HepG2 (cell line): ENCODE measurements at regions not wholly inside any gene's neighbourhood (a gene's known extent, or its start where the extent isn't known, plus 50 kb on each side); places are given as distances from the start of the nearest gene placed in this dataset.

Experiments
- ATAC-seq: fragments of 200-7000 bp; cut with Tn5 transposase; 3 replicates; pipeline ENCODE4 v1.9.1; 2020; ENCODE audit warnings: mild to moderate bottlenecking, moderate library complexity
- BruUV-seq: library from RNA; stranded (reverse); fragments of 400-500 nt; replicated peaks from 2 replicates; lab custom pipeline; 2021; lab: Mats Ljungman, UMichigan
- CTCF ChIA-PET: fragments of 300-600 bp; formaldehyde crosslinking; extraction: SDS; loops from one replicate; lab custom pipeline; 2021; ENCODE audit warnings: low total read pairs, inconsistent platforms, low intra/inter-chr PET ratio; lab: Yijun Ruan, JAX
- POLR2A ChIA-PET: fragments of 350-600 bp; sonication (Branson Sonifier 250); formaldehyde crosslinking; loops from one replicate; lab custom pipeline; 2020; ENCODE audit warnings: antibody characterized with exemption, inconsistent platforms; lab: Yijun Ruan, JAX
- DNase-seq: peaks from one replicate; pipeline ENCODE4 v3.0.0-alpha.2; 2015; ENCODE audit warnings: low spot score
- FAIRE-seq: peaks from 3 replicates; lab custom pipeline; 2011; peaks lifted over from hg19 to GRCh38; lab: Jason Lieb, UNC
- H2AFZ ChIP-seq: one replicate; pipeline ENCODE4 v1.6.1; 2011; ENCODE audit warnings: low read length, inconsistent platforms
- H3K27ac ChIP-seq: fragments of 300-600 bp; 3 replicates; pipeline ENCODE4 v1.8.0; 2011; ENCODE audit warnings: mixed run types, mild to moderate bottlenecking, mixed read lengths, low read length, inconsistent platforms; ENCODE audit not compliant: insufficient read depth; ENCODE audit errors: extremely low read length
- H3K27me3 ChIP-seq, 2 experiments: fragments of 200-600 bp in 1 of 2; 2 replicates in 1 of 2; 3 replicates in 1 of 2; pipeline versions ENCODE4 v1.6.0 to v1.8.0; 2011; ENCODE audit warnings: low read length in 2 of 2, mild to moderate bottlenecking in 2 of 2, moderate library complexity in 2 of 2, inconsistent platforms in 1 of 2; ENCODE audit not compliant: insufficient read depth in 2 of 2, control insufficient read depth in 1 of 2
- H3K36me3 ChIP-seq, 2 experiments: fragments of 200-600 bp in 1 of 2; replicated peaks in 1 of 2; 2 replicates in 1 of 2; 3 replicates in 1 of 2; pipeline versions ENCODE4 v1.5.1 to v1.8.0; 2011; ENCODE audit warnings: low read length in 2 of 2, inconsistent platforms in 1 of 2; ENCODE audit not compliant: insufficient read depth in 2 of 2, control insufficient read depth in 1 of 2
- H3K4me1 ChIP-seq: 2 replicates; pipeline ENCODE4 v1.5.1; 2012; ENCODE audit warnings: low read length, inconsistent platforms; ENCODE audit not compliant: insufficient read depth
- H3K4me2 ChIP-seq: 2 replicates; pipeline ENCODE4 v1.6.0; 2011; ENCODE audit warnings: low read depth, low read length, inconsistent platforms
- H3K4me3 ChIP-seq, 3 experiments: fragments of 200-600 bp in 1 of 3; sonication (generic), shearing (Covaris generic) in 1 of 3; replicated peaks in 1 of 3; 2 replicates each; pipeline ENCODE4 v1.5.1; 2011 to 2016; ENCODE audit warnings: low read length in 3 of 3, inconsistent platforms in 2 of 3, low read depth in 2 of 3, mild to moderate bottlenecking in 2 of 3, control low read depth in 1 of 3, mixed read lengths in 1 of 3; ENCODE audit not compliant: insufficient read depth in 1 of 3
- H3K79me2 ChIP-seq: one replicate; pipeline ENCODE4 v1.6.1; 2011; ENCODE audit warnings: low read length, inconsistent platforms; ENCODE audit not compliant: insufficient read depth
- H3K9ac ChIP-seq: 2 replicates; pipeline ENCODE4 v1.6.0; 2011; ENCODE audit warnings: mild to moderate bottlenecking, low read depth, low read length, inconsistent platforms; ENCODE audit not compliant: insufficient read depth
- H3K9me3 ChIP-seq: 2 replicates; pipeline ENCODE4 v1.5.1; 2012; ENCODE audit warnings: mild to moderate bottlenecking, low read length
- H4K20me1 ChIP-seq: 2 replicates; pipeline ENCODE4 v1.6.0; 2011; ENCODE audit warnings: inconsistent platforms, mild to moderate bottlenecking, low read length, moderate library complexity; ENCODE audit not compliant: insufficient read depth
- ATF6 ChIP-seq: sonication (generic); formaldehyde crosslinking; conservative IDR thresholded peaks from 2 replicates; pipeline ENCODE4 v1.4.0; 2020; ENCODE audit warnings: missing genetic modification reagents
- BCL6 ChIP-seq: IDR thresholded peaks from 2 replicates; pipeline ENCODE4 v1.6.1; 2016; ENCODE audit warnings: missing genetic modification reagents, missing compliant biosample characterization
- ELF3 ChIP-seq: IDR thresholded peaks from 2 replicates; pipeline ENCODE4 v1.6.1; 2016; ENCODE audit warnings: missing genetic modification reagents, missing compliant biosample characterization
- KDM2A ChIP-seq: sonication (generic); formaldehyde crosslinking; IDR thresholded peaks from 2 replicates; pipeline ENCODE4 v1.4.0; 2020; ENCODE audit warnings: low read depth, missing genetic modification reagents, borderline replicate concordance
- KLF11 ChIP-seq: IDR thresholded peaks from 2 replicates; pipeline ENCODE4 v1.6.1; 2016; ENCODE audit warnings: missing compliant biosample characterization
- MIER2 ChIP-seq: IDR thresholded peaks from 2 replicates; pipeline ENCODE4 v1.6.1; 2016; ENCODE audit warnings: missing biosample characterization, missing genetic modification reagents
- MIER3 ChIP-seq: IDR thresholded peaks from 2 replicates; pipeline ENCODE4 v1.6.1; 2016; ENCODE audit warnings: missing compliant biosample characterization, borderline replicate concordance
- NR2F1 ChIP-seq, 2 experiments: fragments of 450-650 bp in 1 of 2; formaldehyde crosslinking in 1 of 2; IDR thresholded peaks; 2 replicates each; pipeline versions ENCODE4 v1.5.0 to v1.6.1; 2016 to 2020; ENCODE audit warnings: mild to moderate bottlenecking in 1 of 2, missing compliant biosample characterization in 1 of 2, missing genetic modification reagents in 1 of 2, moderate library complexity in 1 of 2
- NR2F2 ChIP-seq: IDR thresholded peaks from 2 replicates; pipeline ENCODE4 v1.6.1; 2012; ENCODE audit warnings: low read depth, inconsistent platforms, borderline replicate concordance
- NR2F6 ChIP-seq, 2 experiments: IDR thresholded peaks; 2 replicates each; pipeline ENCODE4 v1.6.1; 2016; ENCODE audit warnings: antibody characterized with exemption in 1 of 2, mild to moderate bottlenecking in 1 of 2
- PHF5A ChIP-seq: IDR thresholded peaks from one replicate; pipeline ENCODE4 v1.6.1; 2018; ENCODE audit warnings: low read depth, missing genetic modification reagents; ENCODE audit not compliant: unreplicated experiment
- PPARG ChIP-seq: conservative IDR thresholded peaks from 2 replicates; pipeline ENCODE4 v1.6.1; 2016; ENCODE audit warnings: missing biosample characterization, missing genetic modification reagents
- RARA ChIP-seq: IDR thresholded peaks from 2 replicates; pipeline ENCODE4 v1.6.1; 2016; ENCODE audit warnings: missing genetic modification reagents, missing compliant biosample characterization
- ZMYM3 ChIP-seq: sonication (generic); formaldehyde crosslinking; IDR thresholded peaks from 2 replicates; pipeline ENCODE4 v1.5.1; 2020; ENCODE audit warnings: mild to moderate bottlenecking, missing genetic modification reagents
- ZNF629 ChIP-seq: sonication (generic); formaldehyde crosslinking; conservative IDR thresholded peaks from 2 replicates; pipeline ENCODE4 v1.5.0; 2020; ENCODE audit warnings: missing genetic modification reagents
- ZNF644 ChIP-seq: IDR thresholded peaks from 2 replicates; pipeline ENCODE4 v1.6.1; 2016; ENCODE audit warnings: low read depth
- ZNF780A ChIP-seq: sonication (generic); formaldehyde crosslinking; IDR thresholded peaks from 2 replicates; pipeline ENCODE4 v1.8.0; 2022; ENCODE audit warnings: mild to moderate bottlenecking, missing genetic modification reagents, moderate library complexity
- WGBS: methylation state at CpG from one replicate; pipeline ENCODE4 v1.1.6; 2017; ENCODE audit warnings: low lambda C conversion rate; 5-methylcytosine and 5-hydroxymethylcytosine counted together
- in situ Hi-C: cut with HindIII; loops from 2 replicates; pipeline ENCODE4 v1.10.0; 2017; ENCODE audit warnings: low pct_unique_long_range_greater_than_20kb; ENCODE audit not compliant: extremely low pct_ligation_motif_present
- intact Hi-C: fragments of 100-400 bp; cut with micrococcal nuclease; formaldehyde crosslinking; loops from one replicate; pipeline ENCODE4 v1.10.0; 2022; ENCODE audit not compliant: unreplicated experiment

- no peak for TF ChIP-seq KDM2A
- TF ChIP-seq ZMYM3 (CRISPR knock-in tag) = peak; percentile 67; the same call in 1 of the 2 replicates
- no peak for TF ChIP-seq MIER2 (CRISPR knock-in tag)
- TF ChIP-seq ZNF629 (CRISPR knock-in tag) = peak; percentile 94
Measured at GRCh38 chr1:213370523-213370922, 319.5 kb downstream of the RPS6KC1 start (continued).

GRCh38 chr1:213371525-213371846 lies 320.4 kb downstream of the RPS6KC1 start:
- Histone ChIP-seq H3K4me1 (peaks cover 86% of the 10 kb centered on the region), H3K9me3 (no peaks in the 10 kb centered on the region), H3K36me3 (no peaks in the 10 kb centered on the region), H3K4me2 (peak overlapping the region; percentile 74), H3K9ac (peak overlapping the region; percentile 53), H2AFZ (no peak overlapping the region)
- BruUV-seq = TSS peak; percentile 89
- FAIRE-seq (no peak), DNase-seq (no peak), ATAC-seq (peak; percentile 64)
- 30% methylated on average over 3 of the region's 3 CpGs for WGBS
- intact Hi-C loops = loop anchor here (5.0 to 10.0 kb wide), 6 partner anchors 94 to 453 kb away; no protein-coding TSS in a partner anchor
- CTCF ChIA-PET = no interaction called here
- TF ChIP-seq NR2F6 (IDR thresholded peaks at IDR 0.05) (peak; percentile 51; the same call in 1 of the 2 replicates), NR2F6 (CRISPR knock-in tag; IDR thresholded peaks at IDR 0.05) (peak; percentile 78; the same call in 1 of the 2 replicates), ZNF644 (CRISPR knock-in tag) (peak; percentile 28; the same call in 1 of the 2 replicates), ZNF780A (CRISPR knock-in tag) (no peak), PHF5A (CRISPR knock-in tag) (peak; percentile 13), KLF11 (CRISPR knock-in tag) (0 out of 2 replicates have a peak, but pooled peaks have one; percentile 5), NR2F1 (CRISPR knock-in tag; IDR thresholded peaks at IDR 0.05) (0 out of 4 replicates have a peak, but pooled peaks of 1 of the 2 experiments have one; percentile 23), MIER3 (CRISPR knock-in tag) (no peak), RARA (CRISPR knock-in tag) (peak; percentile 93), PPARG (CRISPR knock-in tag) (0 out of 2 replicates have a peak, but pooled peaks have one; percentile 11), BCL6 (peak; percentile 69; the same call in 1 of the 2 replicates), NR2F2 (peak; percentile 37; the same call in 1 of the 2 replicates), ATF6 (CRISPR knock-in tag) (no peak), ELF3 (CRISPR knock-in tag) (peak; percentile 45; the same call in 1 of the 2 replicates)
- TF ChIP-seq, all 625 proteins: peak for 10
- peak overlapping the region; percentile 88 for H3K27ac ChIP-seq
- H3K79me2 ChIP-seq = no peaks in the 10 kb centered on the region
- in situ Hi-C loops = loop anchor here (5.0 to 10.0 kb wide), 3 partner anchors 196 to 753 kb away; partner anchors contain the start of gene PROX1
- H3K27me3 ChIP-seq = no peaks in the 10 kb centered on the region
- H3K4me3 ChIP-seq = peak overlapping the region; percentile 12 to 61 (median 29)
- no peaks in the 10 kb centered on the region for H4K20me1 ChIP-seq
- POLR2A ChIA-PET = interaction anchor here (0.7 to 1.9 kb wide), 17 partner anchors 11 to 751 kb away, joined by 3 to 36 read pairs (median 5); partner anchors contain the start of gene PROX1
